SU-DHL-6 (cell line): ENCODE measurements at regions not wholly inside any gene's neighbourhood (a gene's known extent, or its start where the extent isn't known, plus 50 kb on each side); places are given as distances from the start of the nearest gene placed in this dataset.

Source experiments
- EZH2phosphoT487 ChIP-seq: fragments of 200-600 bp; sonication (generic), shearing (Covaris generic); conservative IDR thresholded peaks from 2 replicates; pipeline ENCODE4 v1.6.1; 2018; ENCODE audit warnings: mild to moderate bottlenecking, antibody characterized with exemption, low read length, moderate library complexity, mixed read lengths
- TF ChIP-seq, protein P1 (sequence below): fragments of 200-600 bp; sonication (generic); IDR thresholded peaks from one replicate; pipeline ENCODE4 v1.5.1; 2017; ENCODE audit warnings: antibody characterized with exemption, mild to moderate bottlenecking, low read length, moderate library complexity; ENCODE audit not compliant: insufficient read depth, poor library complexity, severe bottlenecking

DNA sequence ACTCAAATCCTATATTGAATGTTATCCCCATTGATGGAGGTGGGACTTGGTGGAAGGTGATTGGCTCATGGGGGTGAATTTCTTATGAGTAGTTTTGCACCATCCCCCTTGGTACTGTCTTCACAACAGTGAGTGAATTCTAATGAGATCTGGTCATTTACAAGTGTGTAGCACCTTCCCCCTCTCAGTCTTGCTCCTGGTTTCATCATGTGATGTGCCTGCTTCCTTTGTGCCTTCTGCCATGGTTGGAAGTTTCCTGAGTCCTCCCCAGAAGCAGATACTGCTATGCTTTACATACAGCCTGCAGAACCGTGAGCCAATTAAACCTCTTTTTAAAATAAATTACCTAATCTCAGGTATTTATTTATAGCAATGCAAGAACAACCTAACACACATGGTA, 302.4 kb upstream of the KITLG start:
- TF ChIP-seq, protein P1, sequence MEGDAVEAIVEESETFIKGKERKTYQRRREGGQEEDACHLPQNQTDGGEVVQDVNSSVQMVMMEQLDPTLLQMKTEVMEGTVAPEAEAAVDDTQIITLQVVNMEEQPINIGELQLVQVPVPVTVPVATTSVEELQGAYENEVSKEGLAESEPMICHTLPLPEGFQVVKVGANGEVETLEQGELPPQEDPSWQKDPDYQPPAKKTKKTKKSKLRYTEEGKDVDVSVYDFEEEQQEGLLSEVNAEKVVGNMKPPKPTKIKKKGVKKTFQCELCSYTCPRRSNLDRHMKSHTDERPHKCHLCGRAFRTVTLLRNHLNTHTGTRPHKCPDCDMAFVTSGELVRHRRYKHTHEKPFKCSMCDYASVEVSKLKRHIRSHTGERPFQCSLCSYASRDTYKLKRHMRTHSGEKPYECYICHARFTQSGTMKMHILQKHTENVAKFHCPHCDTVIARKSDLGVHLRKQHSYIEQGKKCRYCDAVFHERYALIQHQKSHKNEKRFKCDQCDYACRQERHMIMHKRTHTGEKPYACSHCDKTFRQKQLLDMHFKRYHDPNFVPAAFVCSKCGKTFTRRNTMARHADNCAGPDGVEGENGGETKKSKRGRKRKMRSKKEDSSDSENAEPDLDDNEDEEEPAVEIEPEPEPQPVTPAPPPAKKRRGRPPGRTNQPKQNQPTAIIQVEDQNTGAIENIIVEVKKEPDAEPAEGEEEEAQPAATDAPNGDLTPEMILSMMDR: no peak
- no peak for TF ChIP-seq EZH2phosphoT487
